Body of pancreas (tissue), 4 donors: ENCODE measurements at regions not wholly inside any gene's neighbourhood (a gene's known extent, or its start where the extent isn't known, plus 50 kb on each side); places are given as distances from the start of the nearest gene placed in this dataset.

Experiments used
- CTCF ChIP-seq, 7 experiments: fragments of 450-650 bp in 4 of 7; fragments of 200-600 bp in 3 of 7; sonication (generic) in 3 of 7; IDR thresholded peaks; one replicate each; pipeline ENCODE4 v1.5.1; 2016 to 2019; ENCODE audit warnings: antibody characterized with exemption in 7 of 7
- POLR2A ChIP-seq, 3 donors: fragments of 450-650 bp; IDR thresholded peaks; one replicate each; pipeline ENCODE4 v1.6.1; 2016; ENCODE audit warnings: antibody characterized with exemption in 3 of 3, mild to moderate bottlenecking in 2 of 3

- TF ChIP-seq CTCF (IDR thresholded peaks at IDR 0.05): no peak
- no peak for TF ChIP-seq POLR2A (IDR thresholded peaks at IDR 0.05)
These were observed 406.1 kb downstream of the MDFIC start for GRCh38 chr7:115328018-115328417.
